H9 (cell line): ENCODE measurements at regions not wholly inside any gene's neighbourhood (a gene's known extent, or its start where the extent isn't known, plus 50 kb on each side); places are given as distances from the start of the nearest gene placed in this dataset.

Source experiments
- DNase-seq: peaks from one replicate; pipeline ENCODE4 v3.0.0-alpha.2; 2017
- H2AFZ ChIP-seq: one replicate; pipeline ENCODE4 v1.6.1; 2013; ENCODE audit warnings: mild to moderate bottlenecking, low read length, control low read depth, moderate library complexity
- H2AK5ac ChIP-seq: 2 replicates; pipeline ENCODE4 v1.6.1; 2013; ENCODE audit warnings: low read length, control low read depth, mixed read lengths; ENCODE audit not compliant: insufficient read length
- H2BK120ac ChIP-seq: one replicate; pipeline ENCODE4 v1.6.1; 2013; ENCODE audit warnings: low read depth, mild to moderate bottlenecking, low read length, control low read depth, inconsistent platforms; ENCODE audit not compliant: poor library complexity, severe bottlenecking
- H2BK12ac ChIP-seq: 2 replicates; pipeline ENCODE4 v1.6.1; 2013; ENCODE audit warnings: low read length, control low read depth, mixed read lengths, low read depth; ENCODE audit not compliant: insufficient read length
- H2BK15ac ChIP-seq: 2 replicates; pipeline ENCODE4 v1.6.1; 2013; ENCODE audit warnings: low read depth, low read length, control low read depth
- H2BK20ac ChIP-seq: one replicate; pipeline ENCODE4 v1.6.1; 2013; ENCODE audit warnings: low read depth, mild to moderate bottlenecking, low read length, control low read depth, inconsistent platforms; ENCODE audit not compliant: poor library complexity, severe bottlenecking
- H2BK5ac ChIP-seq: 2 replicates; pipeline ENCODE4 v1.6.1; 2013; ENCODE audit warnings: low read length, control low read depth, mixed read lengths; ENCODE audit not compliant: insufficient read length
- H3K14ac ChIP-seq: 2 replicates; pipeline ENCODE4 v1.6.1; 2013; ENCODE audit warnings: low read length, control low read depth; ENCODE audit not compliant: insufficient read depth
- H3K18ac ChIP-seq: 2 replicates; pipeline ENCODE4 v1.6.1; 2013; ENCODE audit warnings: low read depth, mild to moderate bottlenecking, mixed read lengths, low read length, control low read depth; ENCODE audit not compliant: insufficient read length
- H3K23ac ChIP-seq: 2 replicates; pipeline ENCODE4 v1.6.1; 2013; ENCODE audit warnings: low read length, control low read depth, mixed read lengths, low read depth; ENCODE audit not compliant: insufficient read length
- H3K23me2 ChIP-seq: 2 replicates; pipeline ENCODE4 v1.6.1; 2013; ENCODE audit warnings: low read depth, mild to moderate bottlenecking, mixed read lengths, low read length, control low read depth; ENCODE audit not compliant: insufficient read length, poor library complexity, severe bottlenecking
- H3K27ac ChIP-seq: 2 replicates; pipeline ENCODE4 v1.5.1; 2013; ENCODE audit warnings: low read length, control low read depth, mixed read lengths, low read depth; ENCODE audit not compliant: insufficient read length
- H3K27me3 ChIP-seq: 2 replicates; pipeline ENCODE4 v1.6.1; 2013; ENCODE audit warnings: low read length, control low read depth, inconsistent platforms; ENCODE audit not compliant: insufficient read depth
- H3K4ac ChIP-seq: 2 replicates; pipeline ENCODE4 v1.6.1; 2013; ENCODE audit warnings: low read depth, mild to moderate bottlenecking, control low read depth, inconsistent platforms, low read length, moderate library complexity
- H3K4me1 ChIP-seq: 2 replicates; pipeline ENCODE4 v1.6.1; 2013; ENCODE audit warnings: low read length, control low read depth, inconsistent platforms; ENCODE audit not compliant: insufficient read depth
- H3K4me2 ChIP-seq: 2 replicates; pipeline ENCODE4 v1.6.1; 2013; ENCODE audit warnings: low read length, control low read depth, mixed read lengths; ENCODE audit not compliant: insufficient read length, insufficient read depth
- H3K56ac ChIP-seq: 2 replicates; pipeline ENCODE4 v1.6.1; 2013; ENCODE audit warnings: low read depth, mild to moderate bottlenecking, mixed read lengths, low read length, control low read depth; ENCODE audit not compliant: insufficient read length
- H3K79me1 ChIP-seq: 2 replicates; pipeline ENCODE4 v1.6.1; 2013; ENCODE audit warnings: low read depth, mild to moderate bottlenecking, moderate library complexity, low read length, control low read depth, inconsistent platforms; ENCODE audit not compliant: insufficient read depth, poor library complexity, severe bottlenecking
- H3K79me2 ChIP-seq: 2 replicates; pipeline ENCODE4 v1.6.1; 2013; ENCODE audit warnings: low read length, control low read depth, inconsistent platforms; ENCODE audit not compliant: insufficient read depth
- H3K9ac ChIP-seq: 2 replicates; pipeline ENCODE4 v1.6.1; 2013; ENCODE audit warnings: low read length, control low read depth, mixed read lengths; ENCODE audit not compliant: insufficient read length; ENCODE audit errors: extremely low read depth
- H3K9me3 ChIP-seq: one replicate; pipeline ENCODE4 v1.6.1; 2013; ENCODE audit warnings: low read depth, low read length, inconsistent platforms; ENCODE audit not compliant: control insufficient read depth
- H3T11ph ChIP-seq: one replicate; pipeline ENCODE4 v1.6.1; 2013; ENCODE audit warnings: mild to moderate bottlenecking, low read length, control low read depth, inconsistent platforms
- H4K20me1 ChIP-seq: one replicate; pipeline ENCODE4 v1.6.1; 2013; ENCODE audit not compliant: control insufficient read depth, insufficient read length, insufficient read depth
- H4K5ac ChIP-seq: 2 replicates; pipeline ENCODE4 v1.6.1; 2013; ENCODE audit warnings: low read depth, mild to moderate bottlenecking, mixed read lengths, low read length, control low read depth; ENCODE audit not compliant: insufficient read length
- H4K8ac ChIP-seq: replicated peaks from 2 replicates; pipeline ENCODE4 v1.6.1; 2013; ENCODE audit warnings: low read length, control low read depth, mixed read lengths, low read depth; ENCODE audit not compliant: insufficient read length
- H4K91ac ChIP-seq: 2 replicates; pipeline ENCODE4 v1.6.1; 2013; ENCODE audit warnings: low read depth, mild to moderate bottlenecking, moderate library complexity, mixed read lengths, low read length, control low read depth; ENCODE audit not compliant: insufficient read length
- H3K27ac Mint-ChIP-seq, 3 experiments: 2 replicates in 2 of 3; 3 replicates in 1 of 3; pipeline ENCODE4 v1.8.0; 2020 to 2021; ENCODE audit warnings: mixed read lengths in 3 of 3, mild to moderate bottlenecking in 1 of 3, moderate library complexity in 1 of 3
- H3K27me3 Mint-ChIP-seq: 2 replicates; pipeline ENCODE4 v1.8.0; 2021; ENCODE audit warnings: low read depth, mild to moderate bottlenecking, moderate library complexity, mixed read lengths
- H3K36me3 Mint-ChIP-seq, 3 experiments: 2 replicates in 2 of 3; 3 replicates in 1 of 3; pipeline ENCODE4 v1.8.0; 2020 to 2021; ENCODE audit warnings: low read depth in 3 of 3, mixed read lengths in 3 of 3; ENCODE audit not compliant: insufficient read depth in 1 of 3
- H3K4me1 Mint-ChIP-seq, 2 experiments: 2 replicates each; pipeline ENCODE4 v1.8.0; 2020; ENCODE audit warnings: mixed read lengths in 2 of 2
- H3K4me3 Mint-ChIP-seq, 2 experiments: 2 replicates in 1 of 2; 3 replicates in 1 of 2; pipeline ENCODE4 v1.8.0; 2020 to 2021; ENCODE audit warnings: mild to moderate bottlenecking in 2 of 2, mixed read lengths in 2 of 2, moderate library complexity in 1 of 2
- H3K9me3 Mint-ChIP-seq, 2 experiments: 2 replicates in 1 of 2; 3 replicates in 1 of 2; pipeline ENCODE4 v1.8.0; 2020; ENCODE audit warnings: mild to moderate bottlenecking in 2 of 2, mixed read lengths in 2 of 2, moderate library complexity in 1 of 2
- CTCF ChIP-seq: fragments of 200-600 bp; sonication (generic); conservative IDR thresholded peaks from 3 replicates; pipeline ENCODE4 v1.8.0; 2021; ENCODE audit warnings: antibody characterized with exemption, mild to moderate bottlenecking
- WGBS: extraction: QIAGEN DNeasy Blood & Tissue Kit; methylation state at CpG from one replicate; pipeline ENCODE4 v1.1.7; 2013; ENCODE audit warnings: missing lambda C conversion rate, low lambda C conversion rate, mixed read lengths; ENCODE audit not compliant: insufficient read length; ENCODE audit errors: extremely low coverage; 5-methylcytosine and 5-hydroxymethylcytosine counted together

GRCh38 chr6:169024047-169024660, 229.5 kb downstream of the THBS2 start:
- H2AK5ac ChIP-seq: no peak overlapping the region
- H4K20me1 ChIP-seq: no peaks in the 10 kb centered on the region
- no peaks in the 10 kb centered on the region for H3K9me3 ChIP-seq
- no peak for DNase-seq
- no peak overlapping the region for H3K18ac ChIP-seq
- Mint-ChIP-seq H3K27me3 (no peaks in the 10 kb centered on the region; the same call in 1 of the 2 replicates), H3K4me1 (peaks cover 0 to 11% of the 10 kb centered on the region in 2 experiments; a peak in 1 of 4 replicates), H3K4me3 (no peak overlapping the region), H3K9me3 (peaks cover 23 to 25% of the 10 kb centered on the region in 2 experiments), H3K36me3 (peaks cover 5 to 25% (median 12%) of the 10 kb centered on the region in 3 experiments), H3K27ac (no peak overlapping the region)
- no peak overlapping the region for H2AFZ ChIP-seq
- no peak overlapping the region for H2BK12ac ChIP-seq
- H3K56ac ChIP-seq: no peak overlapping the region
- no peaks in the 10 kb centered on the region for H3K4me1 ChIP-seq
- no peak overlapping the region for H2BK15ac ChIP-seq
- no peak overlapping the region for H3K4ac ChIP-seq
- H3K27me3 ChIP-seq: no peaks in the 10 kb centered on the region
- no peak for TF ChIP-seq CTCF
- no peak overlapping the region for H3K27ac ChIP-seq
- no peak overlapping the region for H4K5ac ChIP-seq
- WGBS: no CpG with 5 or more reads among the region's 54 CpGs
- no peak overlapping the region for H3K4me2 ChIP-seq
- no peak overlapping the region for H4K91ac ChIP-seq
- no peak overlapping the region for H3K14ac ChIP-seq
- H4K8ac ChIP-seq: no peak overlapping the region
- H2BK120ac ChIP-seq: no peak overlapping the region
- H3T11ph ChIP-seq: no peak overlapping the region
- H3K79me1 ChIP-seq: no peaks in the 10 kb centered on the region
- H3K23ac ChIP-seq: no peak overlapping the region
- no peak overlapping the region for H2BK20ac ChIP-seq
- no peaks in the 10 kb centered on the region for H3K79me2 ChIP-seq
- no peak overlapping the region for H2BK5ac ChIP-seq
- no peaks in the 10 kb centered on the region for H3K23me2 ChIP-seq
- H3K9ac ChIP-seq: no peak overlapping the region
